T-helper 1 cell (primary cell): ENCODE measurements at regions not wholly inside any gene's neighbourhood (a gene's known extent, or its start where the extent isn't known, plus 50 kb on each side); places are given as distances from the start of the nearest gene placed in this dataset.

Experiments
- DNase-seq, 5 donors: peaks; one replicate each; pipeline ENCODE4 v3.0.0-alpha.2; 2012 to 2020

DNA sequence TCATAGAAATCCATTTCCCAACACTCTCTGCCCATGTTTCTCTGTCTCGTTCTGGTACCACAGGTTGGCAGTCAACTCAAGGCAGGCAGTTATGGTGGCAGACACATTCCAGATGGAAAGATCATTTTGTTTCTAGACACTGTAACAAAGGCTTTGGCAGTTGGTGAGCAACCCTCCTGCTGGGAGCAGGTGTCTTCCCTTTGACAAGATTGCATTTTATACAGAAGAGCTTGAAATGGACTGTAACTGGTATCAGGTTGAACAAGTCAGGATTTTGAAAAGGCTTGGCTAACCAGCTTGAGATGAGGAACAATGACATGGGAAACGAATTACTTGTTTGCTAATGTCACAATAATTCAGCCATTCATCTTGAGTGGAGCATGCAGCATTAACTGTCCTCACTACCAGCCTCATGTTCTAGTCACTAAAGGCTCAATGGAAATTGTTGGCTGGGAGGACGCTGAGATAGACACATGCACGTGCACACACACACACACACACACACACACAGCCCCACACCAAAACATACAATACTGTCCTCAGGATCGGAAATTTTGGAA, 170.0 kb downstream of the SEMA6D start:
- DNase-seq, result no peak

- DNase-seq, result no peak
Measured at GRCh38 chr15:47888385-47889100, 171.2 kb downstream of the SEMA6D start.

GRCh38 chr15:47890397-47891150, 173.3 kb downstream of the SEMA6D start:
- no peak for DNase-seq

- no peak for DNase-seq
Measured at GRCh38 chr15:47897525-47897924, 180.2 kb downstream of the SEMA6D start.

- DNase-seq, result no peak
Measured at GRCh38 chr15:47900751-47901150, 183.4 kb downstream of the SEMA6D start.

DNA sequence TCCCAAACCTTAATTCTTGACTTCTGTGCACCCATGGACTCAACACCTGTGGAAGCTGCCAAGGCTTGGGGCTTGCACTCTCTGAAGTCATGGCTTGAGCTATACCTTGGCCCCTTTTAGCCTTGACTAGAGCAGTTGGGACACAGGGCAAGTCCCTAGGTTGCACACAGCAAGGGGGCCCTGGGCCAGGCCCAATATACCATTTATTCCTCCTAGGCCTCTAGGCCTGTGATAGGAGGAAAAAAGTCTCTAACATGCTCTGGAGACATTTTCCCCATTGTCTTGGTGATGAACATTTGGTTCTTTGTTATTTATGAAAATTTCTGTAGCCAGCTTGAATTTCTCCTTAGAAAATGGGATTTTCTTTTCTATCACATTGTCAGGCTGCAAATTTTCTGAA, 186.1 kb downstream of the SEMA6D start:
- no peak for DNase-seq

DNA sequence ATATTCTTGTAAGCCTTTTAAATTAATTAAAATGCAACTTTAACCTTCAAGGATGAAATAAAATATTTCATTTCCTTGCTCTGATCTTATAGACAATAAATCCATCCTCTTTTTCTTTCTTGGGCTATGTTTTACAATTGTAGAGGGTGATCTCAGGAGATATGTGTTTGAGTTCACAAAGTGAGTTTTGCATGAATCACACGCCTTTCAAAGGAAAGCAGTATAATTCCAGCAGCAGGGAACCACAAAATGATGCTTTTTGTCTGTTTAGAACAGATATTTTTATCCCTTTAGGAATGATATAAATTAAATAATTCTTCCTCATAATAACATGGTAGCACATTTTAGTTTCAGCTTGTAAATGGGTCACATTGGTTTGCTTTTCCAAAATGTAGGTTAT, 191.2 kb downstream of the SEMA6D start:
- no peak for DNase-seq

DNA sequence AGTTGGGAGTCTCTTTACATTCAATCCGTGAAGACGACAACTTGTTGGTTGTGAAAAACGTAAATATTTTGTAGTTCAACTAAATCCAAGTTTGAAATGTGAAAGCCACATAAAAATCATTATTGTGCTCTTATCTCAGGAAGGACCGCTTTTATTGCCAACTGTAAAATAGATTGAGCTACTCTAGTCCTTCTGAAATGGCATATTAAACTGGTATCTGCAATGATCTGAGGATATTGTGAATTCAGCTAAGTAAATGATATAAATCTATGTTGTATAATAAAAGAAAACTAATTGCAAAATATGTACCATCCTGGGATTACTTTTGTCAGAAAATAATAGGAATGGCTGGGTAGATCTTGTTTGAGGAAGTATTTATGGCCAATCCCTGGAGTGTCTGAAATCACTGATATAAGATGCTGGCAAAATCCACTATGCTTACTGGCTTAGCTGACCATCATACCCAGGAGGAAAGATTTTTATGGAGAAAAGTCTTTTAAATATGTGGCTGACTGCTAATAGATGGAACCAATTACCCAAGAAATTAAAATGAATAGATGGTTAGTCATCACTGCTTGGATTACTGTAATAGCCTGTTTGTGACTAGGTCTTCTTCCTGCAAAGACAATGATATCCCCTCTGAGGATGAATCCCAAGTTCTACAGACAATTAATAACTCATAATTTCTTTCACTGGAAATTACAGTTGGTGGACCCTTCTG, 191.8 kb downstream of the SEMA6D start:
- DNase-seq, result no peak

- DNase-seq, result peak in 1 of 5 donors; percentile 4
Measured at GRCh38 chr15:47912910-47913309, 195.6 kb downstream of the SEMA6D start.

DNA sequence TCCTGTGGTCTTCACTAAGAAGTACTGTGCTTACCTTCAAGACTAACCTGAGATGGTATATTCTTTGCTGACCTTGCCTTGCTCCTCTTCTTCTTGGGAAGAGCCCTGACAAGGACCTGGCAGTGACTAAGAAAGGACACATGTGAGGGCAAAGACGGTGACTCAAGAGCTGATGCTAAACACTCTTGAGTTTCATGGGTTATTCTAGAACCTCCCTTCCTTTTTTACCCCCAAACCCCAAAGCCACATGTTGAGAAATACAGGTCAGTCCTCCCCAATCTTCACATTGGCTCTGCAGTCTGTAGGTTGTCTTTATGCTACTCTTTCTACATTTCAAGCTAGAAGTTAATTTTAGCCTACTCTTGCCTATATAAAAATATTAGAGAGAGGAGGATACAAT, 200.6 kb downstream of the SEMA6D start:
- DNase-seq, result no peak

DNA sequence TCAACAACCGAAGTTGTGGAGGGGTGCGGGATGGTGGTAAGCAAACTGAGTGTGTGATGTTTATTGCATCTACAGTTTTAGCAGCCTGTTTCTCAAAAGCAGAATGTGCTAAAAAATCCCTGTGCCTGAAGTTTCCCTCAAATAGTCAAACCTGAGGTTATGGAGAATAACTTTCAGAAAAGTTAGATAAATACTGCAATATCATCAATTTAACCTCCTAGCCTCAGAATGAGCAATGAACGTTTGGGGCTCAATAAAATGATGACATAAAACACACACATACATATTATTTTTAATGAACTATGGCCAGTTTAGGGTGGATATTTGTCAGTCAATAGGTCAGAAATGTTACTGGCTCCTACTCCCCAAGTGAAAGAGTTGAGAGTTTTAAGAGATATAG, 201.6 kb downstream of the SEMA6D start:
- no peak for DNase-seq

GRCh38 chr15:47924381-47924780, 196.4 kb upstream of the SLC24A5 start:
- no peak for DNase-seq

GRCh38 chr15:47929138-47929803, 191.5 kb upstream of the SLC24A5 start:
- no peak for DNase-seq

GRCh38 chr15:47932261-47932660, 188.5 kb upstream of the SLC24A5 start:
- DNase-seq, result no peak

DNA sequence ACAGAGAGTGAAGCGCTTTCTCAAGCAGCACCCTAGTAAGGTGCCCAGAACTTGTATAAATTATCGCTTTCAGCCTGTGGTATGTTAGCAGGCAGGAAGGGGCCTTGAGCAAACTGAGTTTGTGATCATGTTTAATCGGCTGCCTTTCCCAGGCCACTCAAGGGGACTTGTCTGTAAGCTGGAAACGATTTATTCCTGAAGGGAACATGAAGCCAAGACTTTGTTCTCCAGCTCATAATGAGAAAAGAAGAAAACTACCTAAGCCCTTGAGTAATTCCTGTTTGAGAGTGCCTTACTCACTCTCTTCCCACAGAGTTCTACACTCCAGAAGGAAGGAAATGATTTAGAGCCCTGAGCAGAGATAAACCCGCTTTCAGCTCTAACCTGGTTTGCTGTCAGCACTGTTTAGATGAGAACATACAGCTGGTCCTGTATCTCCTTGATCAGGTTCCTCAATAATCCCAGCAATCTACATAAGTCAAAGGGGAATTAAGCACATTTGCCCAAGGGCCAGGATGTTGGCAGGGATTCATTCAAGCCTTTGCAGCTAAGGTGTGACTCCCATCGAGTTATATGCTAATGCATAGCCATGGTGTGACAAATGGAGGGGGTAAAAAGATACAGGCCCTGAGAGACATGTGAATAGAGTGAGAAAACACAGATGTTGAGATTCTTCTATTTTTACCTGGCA, 187.7 kb upstream of the SLC24A5 start:
- no peak for DNase-seq

- no peak for DNase-seq
Measured at GRCh38 chr15:47933865-47934264, 186.9 kb upstream of the SLC24A5 start.

- DNase-seq, result no peak
Measured at GRCh38 chr15:47934342-47934741, 186.4 kb upstream of the SLC24A5 start.

DNA sequence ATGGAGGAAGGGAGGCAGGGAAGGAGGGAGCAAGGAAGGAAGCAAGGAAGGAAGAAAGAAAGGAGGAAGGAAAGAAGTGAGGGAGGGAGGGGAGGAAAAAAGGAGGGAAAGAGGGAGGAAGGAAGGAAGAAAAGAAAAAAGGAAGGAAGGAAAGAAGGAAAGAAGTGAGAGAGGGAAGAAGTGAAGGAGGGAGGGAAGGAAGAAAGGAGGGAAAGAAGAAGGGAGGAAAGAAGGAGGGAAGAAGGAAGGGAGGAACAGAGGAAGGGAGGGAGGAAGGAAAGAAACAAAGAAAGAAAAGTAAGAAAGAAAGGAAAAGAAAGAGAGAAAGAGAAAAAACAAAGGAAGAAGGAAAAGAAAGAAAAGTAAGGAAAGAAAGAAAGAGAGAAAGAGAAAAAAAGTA, 183.0 kb upstream of the SLC24A5 start:
- DNase-seq, result no peak

DNA sequence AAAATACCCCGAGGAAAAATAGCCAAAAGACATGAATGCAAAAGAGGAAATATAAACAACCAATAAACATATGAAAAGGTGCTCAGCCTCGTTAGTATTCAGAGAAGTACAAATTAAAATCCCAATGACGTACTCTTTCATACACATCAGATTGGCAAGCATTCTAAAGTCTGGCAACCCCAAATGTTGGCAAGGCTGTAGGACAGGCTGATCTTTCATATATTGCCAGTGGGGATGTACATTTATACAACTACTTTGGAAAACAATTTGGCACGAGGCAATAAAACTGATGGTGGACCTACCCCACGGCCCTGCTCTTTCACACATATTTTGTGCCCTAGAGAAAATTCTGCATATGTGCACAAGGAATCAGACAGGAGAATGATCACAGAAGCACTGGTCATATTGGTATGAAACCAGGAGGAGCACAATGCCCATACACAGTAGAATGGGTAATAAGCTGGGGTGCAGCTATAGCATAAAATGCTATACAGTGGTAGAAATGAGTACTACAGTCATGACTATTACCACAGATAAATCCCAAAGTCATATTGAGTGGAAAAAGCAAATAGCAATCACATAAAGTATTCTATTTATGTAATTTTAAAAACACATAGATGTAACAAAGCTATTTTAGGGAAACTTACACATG, 176.0 kb upstream of the SLC24A5 start:
- no peak for DNase-seq

GRCh38 chr15:47945872-47946650, 174.7 kb upstream of the SLC24A5 start:
- no peak for DNase-seq

DNA sequence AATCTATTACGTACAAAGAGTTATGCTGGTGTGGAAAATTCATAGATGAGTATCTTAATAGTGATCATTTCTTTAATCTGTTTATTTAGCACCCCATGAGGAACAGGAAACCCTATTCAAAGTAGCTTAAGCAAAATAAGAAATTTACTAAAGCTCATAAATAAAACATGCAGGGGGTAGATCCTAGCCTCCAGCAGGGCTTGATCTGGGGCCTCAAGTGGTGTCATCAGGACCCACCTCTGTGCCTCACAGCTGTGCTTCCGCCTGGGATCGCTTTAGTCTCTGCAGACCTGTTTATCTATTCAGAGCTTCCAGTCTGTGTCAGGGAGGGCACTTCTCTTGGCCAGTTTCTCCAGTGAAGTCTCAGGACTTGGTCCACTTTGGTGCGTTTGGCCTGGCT, 171.0 kb upstream of the SLC24A5 start:
- no peak for DNase-seq
